PC-9 (cell line): ENCODE measurements at regions not wholly inside any gene's neighbourhood (a gene's known extent, or its start where the extent isn't known, plus 50 kb on each side); places are given as distances from the start of the nearest gene placed in this dataset.
"Not testable (repeated sequence)": the region's sequence is repeated elsewhere in the genome, so short reads cannot be mapped to it uniquely, and the experiment has no call there.

Experiments
- CTCF ChIP-seq: fragments of 200-600 bp; sonication (generic); conservative IDR thresholded peaks from 2 replicates; pipeline ENCODE4 v1.6.1; 2017; ENCODE audit warnings: mixed run types, antibody characterized with exemption, mild to moderate bottlenecking, moderate library complexity
- EZH2 ChIP-seq: fragments of 200-600 bp; sonication (generic); IDR thresholded peaks from 2 replicates; pipeline ENCODE4 v1.8.0; 2017; ENCODE audit warnings: antibody characterized with exemption, low read depth

DNA sequence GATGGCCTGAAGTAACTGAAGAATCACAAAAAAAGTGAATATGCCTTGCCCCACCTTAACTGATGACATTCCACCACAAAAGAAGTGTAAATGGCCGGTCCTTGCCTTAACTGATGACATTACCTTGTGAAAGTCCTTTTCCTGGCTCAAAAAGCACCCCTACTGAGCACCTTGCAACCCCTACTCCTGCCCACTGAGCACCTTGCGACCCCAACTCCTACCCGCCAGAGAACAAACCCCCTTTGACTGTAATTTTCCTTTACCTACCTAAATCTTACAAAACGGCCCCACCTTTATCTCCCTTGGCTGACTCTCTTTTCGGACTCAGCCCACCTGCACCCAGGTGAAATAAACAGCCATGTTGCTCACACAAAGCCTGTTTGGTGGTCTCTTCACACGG lies 92.9 kb upstream of the CCDC180 start:
- TF ChIP-seq CTCF, EZH2: not testable (repeated sequence)
